ENCODE measurements at regions not wholly inside any gene's neighbourhood (a gene's known extent, or its start where the extent isn't known, plus 50 kb on each side); places are given as distances from the start of the nearest gene placed in this dataset.
"Not testable (repeated sequence)": the region's sequence is repeated elsewhere in the genome, so short reads cannot be mapped to it uniquely, and the experiment has no call there.

DNA sequence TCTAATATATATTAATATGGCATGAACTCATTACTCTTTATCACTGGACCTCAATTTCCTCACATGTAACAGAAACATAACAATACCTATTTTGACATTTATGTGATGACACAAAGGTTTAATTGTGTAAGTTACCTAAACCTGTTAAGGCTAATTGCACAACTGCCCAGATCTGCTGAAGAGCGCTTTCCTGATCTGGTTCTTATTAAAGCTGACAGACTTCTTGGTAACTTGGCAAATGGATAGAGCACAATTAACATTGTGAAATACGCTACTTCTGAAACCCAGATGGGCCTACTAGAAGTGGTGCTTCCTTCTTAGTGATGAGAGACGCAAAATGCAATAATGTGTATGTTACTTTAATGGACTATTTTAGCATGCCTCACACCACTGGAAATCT, 1767.2 kb upstream of the RAG2 start:
- no peak for DNase-seq

DNA sequence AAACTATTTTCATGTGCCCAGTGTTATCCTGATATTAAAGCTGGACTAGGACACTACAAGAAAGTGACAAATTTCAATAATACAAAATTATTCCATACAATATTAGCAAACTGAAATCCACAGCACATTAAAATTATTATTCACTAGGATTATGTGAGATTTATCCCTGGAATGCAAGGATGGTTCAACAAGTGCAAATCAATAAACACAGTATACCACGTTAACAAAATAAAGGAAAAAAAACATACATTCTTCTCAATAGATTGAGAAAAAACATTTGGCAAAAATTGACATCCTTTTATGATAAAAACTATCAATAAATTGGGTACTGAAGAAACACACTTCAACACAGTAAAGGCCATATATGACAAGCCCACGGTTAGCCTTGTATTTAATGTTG, 1758.2 kb upstream of the RAG2 start:
- no peak for DNase-seq

DNA sequence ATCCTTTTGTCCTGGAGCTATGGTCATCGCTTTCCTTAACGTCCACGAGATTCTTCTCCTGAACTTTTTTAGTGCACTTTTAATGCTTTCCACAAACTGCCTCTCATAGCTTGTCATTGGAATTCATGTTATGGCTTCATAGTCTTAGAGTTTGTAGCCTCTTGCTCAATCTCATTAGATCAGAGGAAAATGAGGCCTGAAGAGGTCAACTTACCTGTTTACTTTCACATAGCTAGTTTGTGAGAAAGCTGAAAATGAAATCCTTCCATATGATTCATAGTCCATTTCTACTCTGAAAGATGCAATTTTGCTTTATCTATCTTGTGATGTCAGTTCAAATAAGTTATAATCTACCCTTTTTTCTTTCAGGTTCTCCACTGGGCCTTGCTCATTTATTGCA, 1747.2 kb upstream of the RAG2 start:
- DNase-seq, result no peak

DNA sequence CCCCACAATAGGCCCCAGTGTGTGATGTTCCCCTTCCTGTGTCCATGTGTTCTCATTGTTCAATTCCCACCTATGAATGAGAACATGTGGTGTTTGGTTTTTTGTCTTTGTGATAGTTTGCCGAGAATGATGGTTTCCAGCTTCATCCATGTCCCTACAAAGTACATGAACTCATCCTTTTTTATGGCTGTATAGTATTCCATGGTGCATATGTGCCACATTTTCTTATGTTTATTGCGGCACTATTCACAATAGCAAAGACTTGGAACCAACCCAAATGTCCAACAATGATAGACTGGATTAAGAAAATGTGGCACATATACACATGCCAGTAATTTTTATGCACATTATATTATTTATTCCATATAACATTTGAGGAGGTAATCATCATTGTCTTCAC, 1743.6 kb upstream of the RAG2 start:
- DNase-seq, result not testable (repeated sequence)

DNA sequence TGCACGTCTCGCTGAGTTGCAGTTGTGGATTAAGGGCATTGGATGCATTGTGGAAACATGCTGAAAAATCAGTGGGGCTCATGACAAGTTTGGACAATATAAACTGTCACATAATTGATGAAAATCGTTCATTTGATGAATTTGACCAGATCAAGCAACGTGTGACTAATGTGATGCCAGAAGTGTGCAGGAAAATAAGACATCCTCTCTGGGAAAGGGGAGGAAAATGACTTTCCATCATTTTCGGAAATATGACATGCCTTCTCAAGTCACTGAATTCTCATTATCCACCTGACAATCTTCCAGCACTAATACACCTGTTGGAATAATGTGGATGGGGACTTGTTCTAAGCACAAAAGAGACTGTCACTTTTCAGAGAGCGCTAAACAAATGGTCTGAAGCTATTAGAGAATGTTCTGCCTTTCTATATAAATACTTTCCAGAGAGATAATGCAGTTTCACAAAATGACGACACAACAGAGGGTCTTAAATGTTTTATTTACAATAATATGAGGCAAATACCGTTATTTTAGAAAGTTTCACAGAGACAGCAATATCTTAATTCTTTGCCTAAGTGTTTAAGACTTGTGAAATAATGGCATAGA, 1741.9 kb upstream of the RAG2 start:
- no peak for DNase-seq

DNA sequence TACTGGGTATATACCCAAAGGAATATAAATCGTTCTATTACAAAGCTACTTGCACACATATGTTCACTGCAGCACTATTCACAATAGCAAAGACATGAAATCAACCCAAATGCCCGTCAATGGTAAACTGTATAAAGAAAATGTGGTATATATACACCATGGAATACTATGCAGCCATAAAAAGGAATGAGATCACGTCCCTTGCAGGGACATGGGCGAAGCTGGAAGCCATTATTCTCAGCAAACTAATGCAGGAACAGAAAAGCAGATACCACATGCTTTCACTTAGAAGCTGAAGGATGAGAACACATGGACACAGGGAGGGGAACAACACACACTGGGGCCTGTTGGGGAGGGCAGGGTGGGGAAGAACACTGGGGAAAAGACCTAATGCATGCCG, 1740.0 kb upstream of the RAG2 start:
- DNase-seq, result not testable (repeated sequence)

DNA sequence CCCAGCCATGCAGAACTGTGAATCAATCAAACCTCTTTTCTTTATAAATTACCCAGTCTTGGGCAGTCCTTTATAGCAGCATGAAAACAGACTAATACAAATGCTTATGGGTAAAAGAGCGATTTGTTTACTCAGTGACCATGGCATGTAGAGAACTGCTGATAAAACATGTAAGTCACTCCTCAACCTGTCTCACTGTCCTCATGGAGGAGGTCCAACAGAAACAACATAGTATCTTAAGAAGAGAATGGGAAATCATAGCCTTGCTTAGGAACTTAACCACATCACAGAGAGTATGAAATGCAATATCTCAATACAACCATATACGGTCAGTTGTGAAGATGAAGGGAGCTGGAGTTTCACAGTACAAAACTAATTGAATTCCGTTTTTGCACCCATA, 1734.0 kb upstream of the RAG2 start:
- DNase-seq, result no peak

DNA sequence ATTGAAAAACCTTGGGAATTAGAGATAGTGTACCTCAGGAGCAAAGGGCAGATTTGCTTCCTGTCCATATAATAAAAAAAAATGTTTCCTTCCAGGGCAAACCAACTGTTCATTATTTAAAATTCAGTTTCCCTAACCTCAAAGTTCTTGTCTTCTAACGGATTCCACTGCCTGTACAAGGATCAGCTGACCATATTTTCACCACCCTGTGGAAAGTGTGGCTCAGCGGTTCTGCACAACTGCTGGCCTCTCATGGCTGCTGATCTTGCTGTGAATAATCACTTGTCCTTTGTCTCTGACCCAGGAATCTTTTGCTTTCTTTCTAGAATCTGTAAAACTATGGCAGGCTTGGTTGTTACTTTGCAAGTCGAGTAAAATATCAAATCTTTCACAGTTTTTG, 1732.5 kb upstream of the RAG2 start:
- DNase-seq, result no peak

DNA sequence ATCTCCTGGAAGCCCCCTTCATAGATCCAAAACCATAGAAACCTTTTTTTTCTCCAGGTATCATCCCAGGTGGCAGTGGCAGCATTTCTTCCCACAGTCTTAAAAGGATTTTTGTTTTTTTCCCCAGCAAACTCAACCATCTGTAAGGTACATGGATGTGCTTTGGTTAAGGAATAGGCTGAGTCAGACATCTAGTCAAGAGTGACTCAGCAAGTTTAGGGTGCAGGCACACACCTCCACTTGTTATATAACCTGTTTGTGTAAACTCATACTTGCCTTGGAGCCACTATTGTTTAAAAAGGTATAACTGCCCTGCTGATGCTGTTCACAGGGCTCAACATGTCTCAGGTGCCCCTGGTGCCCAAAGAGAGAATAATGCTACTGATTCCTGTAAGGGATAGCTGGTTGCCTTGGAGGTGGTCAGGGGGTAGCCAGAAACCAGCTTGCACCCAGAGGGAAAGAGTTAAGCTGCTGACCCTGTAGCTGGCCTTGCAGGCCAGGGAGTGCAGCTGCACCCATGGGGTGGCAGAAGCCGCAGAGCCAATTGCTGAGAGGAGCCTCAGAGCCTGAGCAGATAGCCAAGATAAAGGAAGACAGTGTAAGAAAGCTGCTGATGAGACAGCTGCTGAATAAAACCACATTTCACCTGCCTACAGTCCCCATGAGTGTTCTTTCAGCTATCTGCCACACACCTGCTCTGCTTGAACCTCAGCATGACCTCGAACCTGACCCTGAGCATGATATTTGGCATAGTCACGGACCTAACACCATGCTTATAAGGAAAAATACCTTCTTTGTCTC, 1726.1 kb upstream of the RAG2 start:
- DNase-seq, result no peak

DNA sequence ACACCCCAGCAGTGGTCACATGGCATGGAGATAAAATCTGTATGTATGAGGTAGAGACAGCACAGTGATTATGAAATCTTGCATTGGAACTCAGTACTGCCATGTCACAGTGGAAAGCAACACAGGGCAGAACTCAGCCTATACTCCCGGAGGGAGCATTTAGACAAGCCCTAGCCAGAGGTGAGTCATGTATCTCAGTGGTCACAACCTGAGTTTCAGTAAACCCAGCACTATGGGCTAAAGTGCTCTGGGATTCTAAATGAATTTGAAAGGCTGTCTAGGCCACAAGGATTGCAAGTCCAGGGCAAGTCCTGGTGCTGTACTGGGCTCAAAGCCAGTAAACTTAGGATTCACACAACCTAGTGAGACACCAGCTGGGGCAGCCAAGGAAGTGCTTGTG, 1717.1 kb upstream of the RAG2 start:
- no peak for DNase-seq

DNA sequence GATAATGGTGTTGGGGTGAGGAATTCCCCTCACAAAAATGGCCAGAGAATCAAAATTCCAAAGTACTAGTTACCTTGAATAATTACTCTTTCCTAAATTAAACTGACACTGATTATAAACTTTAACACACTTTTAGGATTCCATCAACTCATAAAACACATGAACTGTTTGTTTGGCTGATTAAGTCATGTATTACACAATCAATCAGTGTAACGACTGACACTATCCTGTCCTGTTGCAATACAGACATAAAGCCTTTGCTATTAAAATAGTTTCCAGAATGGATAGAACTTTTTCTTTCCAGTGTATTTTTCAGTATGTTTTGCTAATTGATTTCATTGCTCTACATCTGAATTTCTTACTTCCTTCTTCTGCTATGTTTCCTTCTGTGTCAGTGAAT, 1709.4 kb upstream of the RAG2 start:
- no peak for DNase-seq

DNA sequence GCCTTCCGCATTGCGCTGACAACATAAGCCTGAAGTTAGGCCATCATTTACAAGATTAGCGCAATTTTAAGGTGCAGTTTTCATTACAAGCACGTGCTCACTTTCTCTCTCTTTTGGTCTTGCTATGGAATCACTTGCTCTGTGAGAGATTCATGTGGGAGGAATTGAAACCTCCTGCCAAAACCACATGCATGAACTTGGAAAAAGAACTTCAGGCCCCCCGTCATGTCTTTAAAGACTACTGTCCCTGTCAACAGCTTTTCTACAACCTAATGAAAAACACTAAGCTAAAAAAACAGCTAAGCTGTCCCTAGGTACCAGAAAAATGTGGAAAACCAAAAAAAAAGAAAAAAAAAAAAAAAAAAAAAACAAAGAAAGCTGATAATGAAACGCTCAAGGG, 1707.6 kb upstream of the RAG2 start:
- DNase-seq, result no peak

DNA sequence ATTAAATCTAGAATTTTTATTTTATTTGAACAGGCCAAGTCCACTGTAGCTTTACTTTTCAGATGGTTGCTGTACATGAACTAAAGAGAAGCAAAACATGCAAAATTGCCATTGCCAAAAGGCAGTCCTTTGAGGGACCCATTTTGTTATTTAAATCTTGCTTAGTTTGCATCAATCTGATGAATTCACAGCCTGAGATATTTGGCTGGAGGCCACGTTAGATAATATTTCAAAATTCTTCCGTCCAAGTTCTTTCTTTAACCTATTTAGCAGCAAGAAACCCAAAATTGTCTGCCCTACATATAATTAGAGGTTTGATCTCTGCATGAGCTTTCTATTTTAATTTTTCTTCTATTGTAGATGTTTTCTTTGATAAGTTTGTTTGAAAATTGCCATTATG, 1706.9 kb upstream of the RAG2 start:
- no peak for DNase-seq

DNA sequence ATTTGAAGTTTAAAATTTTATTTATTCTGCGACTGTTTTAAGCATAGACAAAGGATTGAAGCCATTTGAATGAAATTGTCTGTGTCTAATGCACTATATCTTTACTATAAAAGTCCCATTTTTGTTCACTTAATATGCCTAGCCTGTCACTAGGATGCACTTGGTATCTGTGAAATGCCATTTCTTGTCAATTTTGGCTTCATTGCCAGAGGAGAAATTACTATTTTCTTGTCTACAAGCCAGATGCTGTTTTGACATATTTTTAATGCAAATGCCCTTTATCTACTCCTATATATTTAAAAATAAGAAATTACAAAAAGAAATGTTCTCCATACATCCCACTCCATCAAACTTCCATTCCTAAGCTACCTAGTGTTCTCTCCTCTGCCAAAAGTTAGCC, 1704.5 kb upstream of the RAG2 start:
- no peak for DNase-seq

DNA sequence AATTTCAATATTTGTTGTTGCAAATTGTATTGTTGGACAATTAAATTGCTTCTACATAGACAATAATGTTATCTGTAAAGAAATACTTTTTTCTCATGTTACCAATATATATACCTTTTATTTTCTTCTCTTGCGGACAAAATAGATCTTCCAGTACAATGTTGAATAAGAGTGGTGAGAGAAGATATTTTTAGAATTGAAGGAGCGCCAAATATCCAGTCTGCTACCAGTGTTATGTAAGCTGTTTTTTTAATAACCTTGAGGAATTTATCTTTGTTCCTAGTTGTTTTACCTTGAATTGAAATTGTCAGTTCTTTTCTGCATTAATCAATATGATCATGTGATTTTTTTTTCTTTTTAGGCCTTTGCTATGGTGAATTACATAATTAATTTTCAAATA, 1702.5 kb upstream of the RAG2 start:
- DNase-seq, result no peak

DNA sequence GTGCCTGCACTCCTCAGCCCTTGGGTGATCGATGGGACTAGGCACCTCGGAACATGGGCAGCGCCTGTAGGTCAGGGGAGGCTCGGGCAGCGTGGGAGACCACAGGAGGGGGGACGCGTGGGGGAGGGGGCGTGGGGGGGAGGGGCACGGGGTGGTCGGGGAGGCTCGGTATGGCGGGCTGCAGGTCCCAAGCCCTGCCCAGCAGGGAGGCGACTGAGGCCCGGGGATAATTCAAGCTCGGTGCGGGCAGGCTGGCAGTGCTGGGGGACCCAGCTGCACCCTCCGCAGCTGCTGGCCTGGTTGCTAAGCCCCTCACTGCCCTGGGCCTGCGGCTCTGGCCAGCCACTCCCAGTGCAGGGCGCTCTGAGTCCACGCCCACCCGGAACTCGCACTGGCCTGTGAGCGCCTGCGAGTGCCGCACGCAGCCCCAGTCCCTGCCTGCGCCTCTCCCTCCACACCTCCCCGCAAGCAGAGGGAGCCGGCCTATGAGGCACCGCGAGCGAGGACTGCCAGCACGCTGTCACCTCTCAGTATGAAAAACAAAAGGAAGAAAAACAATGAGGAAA, 1698.3 kb upstream of the RAG2 start:
- DNase-seq, result no peak

DNA sequence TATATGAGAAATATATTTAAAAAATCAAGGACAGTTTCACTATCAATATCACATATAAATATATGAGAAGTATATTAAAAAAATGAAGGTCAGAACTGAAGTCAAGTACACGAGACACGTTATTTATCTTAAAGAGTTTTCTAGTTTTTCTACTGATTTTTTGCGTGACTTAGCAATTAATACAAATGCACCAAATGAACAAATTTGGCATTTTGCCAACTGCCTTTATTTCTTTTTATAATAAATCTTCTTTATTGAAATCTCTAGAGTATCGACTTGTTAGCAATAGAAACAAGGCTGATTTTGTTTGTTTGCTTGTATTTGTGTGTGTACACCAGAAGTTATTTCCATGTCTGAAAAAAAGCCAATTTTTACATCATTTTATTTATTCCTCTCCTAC, 1684.7 kb upstream of the RAG2 start:
- DNase-seq, result no peak

DNA sequence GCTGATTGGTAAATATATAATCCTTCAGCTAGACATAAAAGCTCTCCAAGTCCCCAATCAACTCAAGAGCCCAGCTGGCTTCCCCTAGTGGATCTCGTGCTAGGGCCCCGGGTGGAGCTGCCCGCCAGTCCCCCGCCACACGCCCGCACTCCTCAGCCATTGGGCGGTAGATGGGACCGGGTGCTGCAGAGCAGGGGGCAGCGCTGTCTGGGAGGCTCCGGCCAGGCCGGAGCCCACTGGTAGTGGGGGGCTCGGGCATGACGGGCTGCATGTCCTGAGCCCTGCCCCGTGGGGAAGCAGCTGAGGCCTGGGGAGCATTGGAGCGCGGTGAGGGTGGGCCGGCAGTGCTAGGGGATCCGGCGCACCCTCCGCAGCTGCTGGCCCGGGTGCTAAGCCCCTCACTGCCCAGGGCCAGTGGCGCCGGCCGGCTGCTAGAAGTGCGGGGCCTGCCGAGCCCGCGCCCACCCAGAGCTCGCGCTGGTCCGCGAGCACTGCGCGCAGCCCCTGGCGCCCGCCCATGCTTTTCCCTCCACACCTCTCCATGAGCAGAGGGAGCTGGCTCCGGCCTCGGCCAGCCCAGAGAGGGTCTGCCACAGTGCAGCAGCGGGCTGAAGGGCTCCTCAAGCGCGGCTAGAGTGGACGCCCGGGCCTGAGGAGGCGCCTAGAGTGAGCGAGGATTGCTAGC, 1680.6 kb upstream of the RAG2 start:
- no peak for DNase-seq

DNA sequence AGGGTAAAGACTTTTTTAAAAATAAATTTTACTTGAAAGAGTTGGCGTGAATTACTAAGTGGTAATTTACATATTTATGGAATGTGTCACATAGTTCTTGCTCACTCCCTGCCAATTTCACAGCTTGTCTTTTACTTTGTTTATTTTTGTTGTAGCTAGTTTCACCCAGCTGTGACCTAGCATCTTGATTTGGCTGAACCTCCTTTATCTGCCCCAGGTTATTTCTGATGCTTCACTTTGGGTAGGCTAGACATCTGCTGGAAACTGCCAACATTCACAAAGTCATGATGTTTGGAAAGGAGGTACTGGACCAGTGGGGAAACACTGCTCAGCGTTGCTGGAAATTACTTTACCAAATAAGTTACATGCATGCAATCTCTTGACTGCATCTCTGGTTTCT, 1676.0 kb upstream of the RAG2 start:
- no peak for DNase-seq

DNA sequence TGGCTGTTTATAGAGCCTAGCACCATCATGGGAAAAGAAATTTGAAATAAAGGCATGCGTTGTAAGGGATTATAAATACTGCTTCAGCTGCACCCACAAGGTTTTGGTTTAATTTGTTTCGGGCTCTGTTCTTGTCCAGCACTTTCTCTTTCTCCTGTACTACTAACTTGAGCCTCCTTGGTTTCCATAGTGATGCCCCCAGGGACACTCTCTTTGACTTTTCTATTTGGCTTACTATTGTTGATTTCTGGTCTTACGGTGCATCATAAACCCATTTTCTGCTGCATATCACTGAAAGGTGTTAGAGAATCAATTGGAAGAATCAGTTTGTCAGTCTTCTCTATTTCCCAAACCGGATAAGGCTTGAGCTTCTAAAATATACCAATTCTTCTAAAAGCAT, 1674.3 kb upstream of the RAG2 start:
- DNase-seq, result no peak

DNA sequence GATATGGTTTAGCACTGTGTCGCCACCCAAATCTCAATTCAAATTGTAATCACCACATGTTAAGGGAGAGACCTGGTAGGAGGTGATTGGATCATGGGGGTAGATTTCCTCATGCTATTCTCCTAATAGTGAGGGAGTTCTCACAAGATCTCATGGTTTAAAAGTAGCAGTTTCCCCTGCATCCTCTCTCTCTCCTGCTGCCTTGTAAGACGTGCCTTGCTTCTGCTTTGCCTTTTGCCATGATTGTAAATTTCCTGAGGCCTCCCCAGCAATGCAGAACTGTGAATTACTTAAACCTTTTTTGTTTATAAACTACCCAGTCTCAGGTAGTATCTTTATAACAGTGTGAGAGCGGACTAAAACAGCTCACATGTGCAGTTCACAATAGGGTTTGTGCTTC, 1668.7 kb upstream of the RAG2 start:
- DNase-seq, result no peak

DNA sequence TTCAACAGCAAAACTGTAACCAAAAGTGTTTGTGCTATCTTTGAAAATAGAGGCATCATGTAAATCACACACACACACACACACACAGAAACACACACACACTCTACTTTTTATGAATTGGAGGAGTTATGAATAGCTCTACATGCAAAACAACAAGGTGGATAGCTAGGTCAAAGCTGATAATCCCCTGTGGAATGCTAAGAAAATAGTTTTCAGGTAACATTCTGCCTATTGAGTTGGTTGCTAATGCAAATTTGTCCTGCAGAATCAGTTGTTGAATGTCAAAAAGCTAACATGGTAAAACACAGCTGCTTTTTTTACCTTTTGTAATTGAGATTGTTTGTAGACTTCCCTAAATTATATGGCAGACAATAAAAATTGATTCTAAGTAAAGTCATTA, 1658.4 kb upstream of the RAG2 start:
- DNase-seq, result no peak

DNA sequence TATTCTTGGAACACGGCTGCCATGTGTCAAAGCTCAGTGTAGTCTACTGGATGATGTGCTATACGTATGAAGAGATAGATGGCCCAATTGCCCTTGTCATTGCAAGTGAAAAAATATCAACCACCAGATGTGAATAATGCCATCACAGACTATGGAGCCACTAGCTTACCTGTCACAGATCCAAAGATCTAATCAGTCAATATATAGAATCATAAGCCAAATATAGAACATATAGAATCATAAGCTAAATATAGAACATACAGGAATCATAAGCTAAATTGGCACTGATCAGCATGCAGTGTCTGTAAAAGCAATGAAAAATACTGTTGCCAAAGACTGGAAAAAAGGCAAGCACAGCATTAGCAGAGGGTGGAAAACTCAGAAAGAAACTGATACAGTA, 1656.9 kb upstream of the RAG2 start:
- no peak for DNase-seq

DNA sequence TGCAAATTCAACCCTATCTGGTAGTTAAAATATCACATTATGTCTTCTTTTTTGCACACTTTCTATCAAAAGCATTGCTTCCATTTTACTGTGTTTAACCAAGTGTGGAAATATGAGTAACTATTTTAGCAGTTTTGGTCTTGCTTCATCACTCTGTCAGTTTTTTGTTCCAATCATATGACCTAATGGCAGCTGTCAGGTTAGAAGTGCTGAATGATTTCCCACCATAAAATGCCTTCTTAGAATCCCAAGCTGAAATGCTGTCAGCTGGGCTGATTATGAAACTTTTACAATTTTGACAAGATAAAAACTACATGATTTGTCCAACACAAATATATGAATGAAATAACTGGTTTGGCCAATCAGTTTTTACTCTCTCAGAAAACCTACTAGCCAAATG, 1654.6 kb upstream of the RAG2 start:
- DNase-seq, result no peak
